ENCODE measurements at regions not wholly inside any gene's neighbourhood (a gene's known extent, or its start where the extent isn't known, plus 50 kb on each side); places are given as distances from the start of the nearest gene placed in this dataset.
A peak's percentile ranks its signal among the peaks of the same experiment; 100 is the strongest.

DNA sequence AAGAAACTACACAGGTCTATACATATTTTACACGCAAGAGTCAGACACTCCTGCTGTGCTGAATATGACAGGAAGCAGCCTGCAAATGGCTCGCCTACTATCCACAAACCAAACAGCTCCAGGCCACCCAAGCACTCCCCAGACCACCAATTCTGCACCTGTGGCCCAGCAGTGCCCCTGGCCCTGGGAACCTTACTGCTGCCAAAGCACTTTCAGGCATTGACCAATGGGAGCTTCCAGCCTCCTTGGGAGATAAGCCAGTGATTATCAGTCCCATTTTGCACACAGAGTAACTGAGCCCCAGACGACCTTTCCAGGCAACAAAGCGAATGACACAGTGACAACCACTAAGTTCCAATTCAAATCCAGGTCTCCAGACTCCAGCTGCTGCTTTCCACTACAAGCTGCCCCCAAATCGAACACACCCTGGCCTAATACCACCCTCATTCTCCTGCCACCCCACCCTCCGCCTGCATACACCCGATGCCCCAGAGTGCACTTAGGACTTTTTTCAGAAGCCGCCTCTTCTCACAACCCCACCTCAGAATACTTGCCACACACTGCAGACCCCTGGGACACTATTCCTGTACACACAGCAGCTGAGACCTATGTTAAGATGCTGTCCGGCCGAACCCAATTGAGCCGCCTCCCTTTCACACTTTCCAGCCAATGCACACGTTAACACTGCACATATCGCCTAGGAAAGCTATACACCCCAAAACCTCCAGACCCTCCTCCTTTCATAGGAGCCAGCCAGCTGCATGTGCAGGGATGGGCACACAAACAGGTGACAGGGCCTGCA is 126.1 kb upstream of the PRMT8 start:
- Mint-ChIP-seq H3K9me3 (no peaks in the 10 kb centered on the region), H3K36me3 (ENCODE audit: low read depth) (no peaks in the 10 kb centered on the region), H3K27me3 (ENCODE audit: low read depth) (peaks cover 41% of the 10 kb centered on the region), H3K4me1 (peaks cover 11% of the 10 kb centered on the region), H3K27ac (peak overlapping the region in 2 of 3 experiments; percentile 32 to 53), H3K4me3 (peak overlapping the region; percentile 81 to 82 (median 81))
- TF ChIP-seq, protein P1, sequence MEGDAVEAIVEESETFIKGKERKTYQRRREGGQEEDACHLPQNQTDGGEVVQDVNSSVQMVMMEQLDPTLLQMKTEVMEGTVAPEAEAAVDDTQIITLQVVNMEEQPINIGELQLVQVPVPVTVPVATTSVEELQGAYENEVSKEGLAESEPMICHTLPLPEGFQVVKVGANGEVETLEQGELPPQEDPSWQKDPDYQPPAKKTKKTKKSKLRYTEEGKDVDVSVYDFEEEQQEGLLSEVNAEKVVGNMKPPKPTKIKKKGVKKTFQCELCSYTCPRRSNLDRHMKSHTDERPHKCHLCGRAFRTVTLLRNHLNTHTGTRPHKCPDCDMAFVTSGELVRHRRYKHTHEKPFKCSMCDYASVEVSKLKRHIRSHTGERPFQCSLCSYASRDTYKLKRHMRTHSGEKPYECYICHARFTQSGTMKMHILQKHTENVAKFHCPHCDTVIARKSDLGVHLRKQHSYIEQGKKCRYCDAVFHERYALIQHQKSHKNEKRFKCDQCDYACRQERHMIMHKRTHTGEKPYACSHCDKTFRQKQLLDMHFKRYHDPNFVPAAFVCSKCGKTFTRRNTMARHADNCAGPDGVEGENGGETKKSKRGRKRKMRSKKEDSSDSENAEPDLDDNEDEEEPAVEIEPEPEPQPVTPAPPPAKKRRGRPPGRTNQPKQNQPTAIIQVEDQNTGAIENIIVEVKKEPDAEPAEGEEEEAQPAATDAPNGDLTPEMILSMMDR (IDR thresholded peaks at IDR 0.05; ENCODE audit: unreplicated experiment in 3 of 3): no peak

DNA sequence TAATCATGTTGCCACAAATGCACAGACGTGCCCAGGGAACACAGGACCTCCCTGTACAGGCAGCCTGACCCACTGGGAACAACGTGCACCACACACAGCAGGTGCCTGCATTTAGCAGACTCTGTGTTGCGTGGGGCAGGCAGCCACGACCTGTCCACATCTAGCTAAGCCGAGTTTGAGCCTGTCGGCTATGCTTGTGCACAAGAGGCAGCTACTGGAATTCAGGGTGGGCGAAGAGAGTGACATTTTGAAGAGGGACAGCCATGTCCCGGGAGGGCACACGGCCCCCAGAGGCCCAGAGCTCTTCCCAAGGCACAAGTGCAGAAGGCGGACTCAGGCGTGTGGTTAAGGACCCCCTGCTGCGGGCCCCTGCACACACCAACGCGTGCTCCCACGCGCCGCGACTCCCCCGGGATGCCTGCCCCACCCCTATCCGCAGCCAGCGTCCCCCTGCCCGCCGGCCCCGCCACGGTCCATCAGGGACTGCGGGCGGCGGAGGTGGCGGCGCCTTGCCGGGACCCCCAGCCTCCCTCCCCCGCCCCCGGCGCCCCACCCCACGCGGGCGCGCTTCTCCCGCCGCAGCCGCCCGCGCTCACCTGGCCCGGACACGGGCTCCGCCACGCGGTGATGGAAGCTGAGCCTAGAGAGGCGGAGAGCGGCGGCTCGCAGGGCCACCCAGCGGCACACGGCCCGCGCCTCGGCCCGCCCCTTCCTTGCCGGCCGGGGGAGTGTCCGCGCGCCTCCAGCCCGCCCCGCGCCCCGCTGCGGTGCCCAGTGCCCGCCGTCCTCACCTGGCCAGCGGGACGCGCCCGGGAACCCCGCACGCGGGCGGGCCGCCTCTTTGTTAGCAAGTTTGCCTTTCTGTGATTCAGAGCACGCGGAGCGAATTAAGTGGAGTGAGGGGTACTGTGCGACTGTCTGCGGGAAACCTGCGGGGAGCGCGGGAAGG is 125.3 kb upstream of the PRMT8 start:
- H3K27ac Mint-ChIP-seq: peak overlapping the region in 2 of 3 experiments; percentile 53 to 59
- H3K36me3 Mint-ChIP-seq (ENCODE audit: low read depth): no peaks in the 10 kb centered on the region
- TF ChIP-seq, protein P1 (IDR thresholded peaks at IDR 0.05; ENCODE audit: unreplicated experiment in 3 of 3): no peak
- peaks cover 11% of the 10 kb centered on the region for H3K4me1 Mint-ChIP-seq
- H3K9me3 Mint-ChIP-seq: no peaks in the 10 kb centered on the region
- H3K27me3 Mint-ChIP-seq (ENCODE audit: low read depth): peaks cover 41% of the 10 kb centered on the region
- peak overlapping the region; percentile 81 to 82 (median 81) for H3K4me3 Mint-ChIP-seq

DNA sequence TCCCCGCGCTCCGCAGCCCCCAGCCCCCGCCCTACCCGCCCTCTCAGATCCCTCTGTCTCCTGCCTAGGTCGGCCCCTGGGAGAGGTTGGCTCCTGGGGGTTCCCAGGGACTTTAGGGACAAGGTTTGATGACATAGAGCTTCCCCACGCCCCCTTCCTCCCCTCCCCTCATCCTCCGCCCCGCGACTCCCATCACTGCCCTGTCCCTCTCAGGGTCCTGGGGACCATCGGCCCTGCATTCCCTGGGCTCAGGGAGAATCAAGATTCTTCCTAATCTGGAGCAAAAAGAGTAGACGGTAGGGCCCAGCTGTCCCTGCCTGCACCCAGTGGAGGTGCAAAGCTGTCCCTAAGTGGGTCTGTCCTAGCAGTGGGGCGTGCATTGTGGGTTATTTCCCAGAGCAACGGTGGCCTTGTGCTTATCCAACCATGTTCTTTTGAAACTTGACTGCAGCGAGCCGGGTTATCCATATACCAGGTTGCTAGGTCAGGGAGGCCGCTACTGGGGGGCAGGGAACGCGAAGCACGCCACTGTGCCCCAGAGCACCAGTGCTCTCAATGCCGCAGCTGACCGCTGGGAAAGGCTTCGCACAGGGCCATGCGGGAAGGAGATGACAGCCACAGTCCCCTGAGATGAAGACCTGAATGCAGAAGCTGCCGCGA is 124.4 kb upstream of the PRMT8 start:
- H3K9me3 Mint-ChIP-seq: no peaks in the 10 kb centered on the region
- peaks cover 37% of the 10 kb centered on the region for H3K27me3 Mint-ChIP-seq (ENCODE audit: low read depth)
- no peaks in the 10 kb centered on the region for H3K36me3 Mint-ChIP-seq (ENCODE audit: low read depth)
- peaks cover 16% of the 10 kb centered on the region for H3K4me1 Mint-ChIP-seq
- H3K4me3 Mint-ChIP-seq: peak overlapping the region in 2 of 3 experiments; percentile 71 to 77
- H3K27ac Mint-ChIP-seq: no peak overlapping the region
- TF ChIP-seq, protein P1 (IDR thresholded peaks at IDR 0.05; ENCODE audit: unreplicated experiment in 3 of 3): no peak

DNA sequence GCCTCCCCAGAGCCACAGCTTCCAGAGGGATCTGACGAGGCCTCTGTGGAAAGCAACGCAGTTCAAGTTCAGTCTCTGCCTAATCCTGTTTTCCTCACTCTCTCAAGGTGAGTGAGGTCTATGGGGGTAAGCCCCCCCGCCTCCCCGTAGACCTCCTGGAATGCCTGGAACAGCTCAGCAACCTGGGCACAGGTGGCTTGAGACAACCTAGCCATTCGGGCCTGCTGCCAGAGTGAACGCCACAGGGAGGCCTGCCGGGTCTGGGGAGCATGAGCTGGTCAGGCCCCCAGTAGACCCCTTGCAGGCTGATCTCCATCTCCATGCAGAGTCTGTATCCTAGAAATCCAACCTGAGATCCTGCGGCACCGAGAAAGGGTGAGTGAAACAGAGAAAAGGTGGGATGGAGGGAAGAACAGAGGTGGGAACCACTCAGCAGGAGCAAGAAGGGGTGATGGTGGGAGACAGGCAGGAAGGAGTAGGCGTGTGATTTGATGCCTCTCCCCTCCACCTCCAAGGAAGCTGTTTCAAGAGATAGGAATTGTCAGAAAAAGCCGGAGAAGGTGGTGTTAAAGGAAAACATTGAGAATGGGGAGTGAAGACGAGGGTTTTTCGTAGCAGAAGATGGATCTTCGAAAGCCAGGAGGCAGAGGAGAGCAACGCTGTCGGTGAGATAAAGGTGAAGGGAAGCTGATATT is 123.1 kb upstream of the PRMT8 start:
- TF ChIP-seq, protein P1 (IDR thresholded peaks at IDR 0.05; ENCODE audit: unreplicated experiment in 3 of 3): no peak
- Mint-ChIP-seq H3K27me3 (ENCODE audit: low read depth) (peaks cover 28% of the 10 kb centered on the region), H3K4me3 (no peak overlapping the region), H3K36me3 (ENCODE audit: low read depth) (no peaks in the 10 kb centered on the region), H3K27ac (no peak overlapping the region), H3K9me3 (no peaks in the 10 kb centered on the region), H3K4me1 (peaks cover 16% of the 10 kb centered on the region)

DNA sequence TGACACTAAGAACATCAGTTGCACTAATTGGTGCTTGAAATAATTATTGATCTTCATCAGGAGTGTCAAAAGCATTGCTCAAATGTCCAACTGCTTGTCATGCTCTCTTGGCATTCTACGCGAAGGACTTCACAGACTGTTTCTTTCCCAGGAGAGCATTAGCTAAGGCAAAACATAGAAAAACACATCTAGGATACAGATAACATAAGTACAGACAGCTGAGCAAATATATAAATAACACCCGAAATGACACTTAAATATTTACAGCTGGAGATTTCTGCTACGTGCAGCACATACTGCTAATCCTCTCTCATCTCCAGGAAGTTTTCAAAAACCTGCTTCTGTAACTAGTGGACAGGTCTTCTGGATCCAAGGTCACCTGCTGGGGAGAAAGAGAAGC is 120.0 kb upstream of the PRMT8 start:
- no peak overlapping the region for H3K4me3 Mint-ChIP-seq
- TF ChIP-seq, protein P1 (IDR thresholded peaks at IDR 0.05; ENCODE audit: unreplicated experiment in 3 of 3): no peak

More for the DNA sequence above, 120.0 kb upstream of the PRMT8 start:
- Mint-ChIP-seq H3K9me3 (no peaks in the 10 kb centered on the region), H3K27ac (no peak overlapping the region), H3K4me1 (peaks cover 5% of the 10 kb centered on the region), H3K27me3 (ENCODE audit: low read depth) (peaks cover 7% of the 10 kb centered on the region), H3K36me3 (ENCODE audit: low read depth) (no peaks in the 10 kb centered on the region)

Measured in nephron (organoid).